ENCODE measurements at regions not wholly inside any gene's neighbourhood (a gene's known extent, or its start where the extent isn't known, plus 50 kb on each side); places are given as distances from the start of the nearest gene placed in this dataset.
A peak's percentile ranks its signal among the peaks of the same experiment; 100 is the strongest.

DNA sequence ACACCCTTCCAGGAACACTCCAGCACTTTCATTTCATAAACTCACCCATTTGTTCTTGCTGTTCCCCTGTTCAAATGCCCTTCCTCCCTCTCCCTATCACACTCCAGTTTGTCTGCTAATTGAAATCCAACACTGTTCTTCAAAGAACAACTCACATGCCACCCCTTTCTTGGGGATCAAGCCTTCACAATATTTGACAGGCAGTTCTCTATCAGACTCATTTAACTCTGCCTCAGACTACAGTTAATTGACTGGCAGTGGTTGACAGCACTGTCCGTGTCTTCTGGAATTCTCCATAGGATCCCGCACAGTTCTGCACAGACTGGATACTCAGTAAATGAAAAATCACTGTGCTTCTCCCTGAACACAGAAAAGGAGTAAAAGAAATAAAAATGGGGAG is 87.8 kb downstream of the PMP22 start:
- Histone ChIP-seq H3K27me3 (replicated peaks; ENCODE audit: control insufficient read depth, insufficient read depth, low read length) (no peaks in the 10 kb centered on the region), H3K9me3 (no peaks in the 10 kb centered on the region), H3K4me3 (ENCODE audit: low read depth, low read length) (no peak overlapping the region), H3K36me3 (ENCODE audit: control insufficient read depth, insufficient read depth, low read length) (no peaks in the 10 kb centered on the region), H3K4me1 (no peaks in the 10 kb centered on the region)
- Mint-ChIP-seq H3K27me3 (ENCODE audit: insufficient read depth, unreplicated experiment) (peaks cover 3% of the 10 kb centered on the region), H3K36me3 (ENCODE audit: insufficient read depth, unreplicated experiment) (no peaks in the 10 kb centered on the region), H3K27ac (ENCODE audit: unreplicated experiment) (no peak overlapping the region), H3K9me3 (ENCODE audit: unreplicated experiment) (no peaks in the 10 kb centered on the region), H3K4me3 (ENCODE audit: unreplicated experiment) (no peak overlapping the region), H3K4me1 (ENCODE audit: low read depth, unreplicated experiment) (no peaks in the 10 kb centered on the region)
- CTCF ChIA-PET = interaction anchor here (0.6 kb wide), 1 partner anchor 568 kb away, joined by 3 read pairs; no protein-coding TSS in a partner anchor
- DNase-seq = no peak
- POLR2A ChIA-PET = no interaction called here
- intact Hi-C loops (cut with micrococcal nuclease; ENCODE audit: unreplicated experiment) = no loop called here
- TF ChIP-seq, protein P1, sequence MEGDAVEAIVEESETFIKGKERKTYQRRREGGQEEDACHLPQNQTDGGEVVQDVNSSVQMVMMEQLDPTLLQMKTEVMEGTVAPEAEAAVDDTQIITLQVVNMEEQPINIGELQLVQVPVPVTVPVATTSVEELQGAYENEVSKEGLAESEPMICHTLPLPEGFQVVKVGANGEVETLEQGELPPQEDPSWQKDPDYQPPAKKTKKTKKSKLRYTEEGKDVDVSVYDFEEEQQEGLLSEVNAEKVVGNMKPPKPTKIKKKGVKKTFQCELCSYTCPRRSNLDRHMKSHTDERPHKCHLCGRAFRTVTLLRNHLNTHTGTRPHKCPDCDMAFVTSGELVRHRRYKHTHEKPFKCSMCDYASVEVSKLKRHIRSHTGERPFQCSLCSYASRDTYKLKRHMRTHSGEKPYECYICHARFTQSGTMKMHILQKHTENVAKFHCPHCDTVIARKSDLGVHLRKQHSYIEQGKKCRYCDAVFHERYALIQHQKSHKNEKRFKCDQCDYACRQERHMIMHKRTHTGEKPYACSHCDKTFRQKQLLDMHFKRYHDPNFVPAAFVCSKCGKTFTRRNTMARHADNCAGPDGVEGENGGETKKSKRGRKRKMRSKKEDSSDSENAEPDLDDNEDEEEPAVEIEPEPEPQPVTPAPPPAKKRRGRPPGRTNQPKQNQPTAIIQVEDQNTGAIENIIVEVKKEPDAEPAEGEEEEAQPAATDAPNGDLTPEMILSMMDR (IDR thresholded peaks at IDR 0.05; ENCODE audit: insufficient read depth in 1 of 2, low read depth in 1 of 2, low read length in 1 of 2, severe bottlenecking in 1 of 2, unreplicated experiment in 1 of 2) = no peak
- BruUV-seq (replicated peaks) = no TSS peak

DNA sequence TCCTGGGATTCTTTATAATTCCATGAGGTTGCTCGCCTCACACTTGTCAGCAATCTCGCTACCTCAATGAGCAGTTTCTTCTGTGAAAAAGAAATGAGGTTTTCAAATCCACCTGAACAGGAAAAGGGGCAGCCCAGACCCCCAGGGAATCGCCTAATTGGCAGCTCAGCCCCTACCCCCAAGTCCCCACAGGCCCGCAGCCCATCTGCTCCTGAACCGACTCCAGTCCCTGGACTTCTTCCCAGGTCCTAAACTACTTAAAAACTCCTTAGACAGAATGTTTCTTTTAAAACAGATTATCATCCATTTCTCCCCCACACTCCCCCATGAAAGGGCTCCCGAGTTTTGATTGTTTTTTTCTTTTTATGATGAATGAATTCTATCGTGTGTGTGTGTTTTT is 89.8 kb downstream of the PMP22 start:
- no peaks in the 10 kb centered on the region for H3K36me3 Mint-ChIP-seq (ENCODE audit: insufficient read depth, unreplicated experiment)
- H3K36me3 ChIP-seq (ENCODE audit: control insufficient read depth, insufficient read depth, low read length) = no peaks in the 10 kb centered on the region
- intact Hi-C loops (cut with micrococcal nuclease; ENCODE audit: unreplicated experiment) = no loop called here
- ChIA-PET CTCF (no interaction called here), POLR2A (no interaction called here)
- no peak overlapping the region for H3K4me3 ChIP-seq (ENCODE audit: low read depth, low read length)
- no peaks in the 10 kb centered on the region for H3K4me1 ChIP-seq
- H3K27me3 Mint-ChIP-seq (ENCODE audit: insufficient read depth, unreplicated experiment) = peaks cover 3% of the 10 kb centered on the region
- no TSS peak for BruUV-seq (replicated peaks)
- no peaks in the 10 kb centered on the region for H3K9me3 Mint-ChIP-seq (ENCODE audit: unreplicated experiment)
- no peak overlapping the region for H3K4me3 Mint-ChIP-seq (ENCODE audit: unreplicated experiment)
- DNase-seq = no peak
- no peak overlapping the region for H3K27ac Mint-ChIP-seq (ENCODE audit: unreplicated experiment)
- H3K27me3 ChIP-seq (replicated peaks; ENCODE audit: control insufficient read depth, insufficient read depth, low read length) = no peaks in the 10 kb centered on the region
- no peaks in the 10 kb centered on the region for H3K4me1 Mint-ChIP-seq (ENCODE audit: low read depth, unreplicated experiment)
- TF ChIP-seq, protein P1 (IDR thresholded peaks at IDR 0.05; ENCODE audit: insufficient read depth in 1 of 2, low read depth in 1 of 2, low read length in 1 of 2, severe bottlenecking in 1 of 2, unreplicated experiment in 1 of 2) = no peak
- H3K9me3 ChIP-seq = no peaks in the 10 kb centered on the region

DNA sequence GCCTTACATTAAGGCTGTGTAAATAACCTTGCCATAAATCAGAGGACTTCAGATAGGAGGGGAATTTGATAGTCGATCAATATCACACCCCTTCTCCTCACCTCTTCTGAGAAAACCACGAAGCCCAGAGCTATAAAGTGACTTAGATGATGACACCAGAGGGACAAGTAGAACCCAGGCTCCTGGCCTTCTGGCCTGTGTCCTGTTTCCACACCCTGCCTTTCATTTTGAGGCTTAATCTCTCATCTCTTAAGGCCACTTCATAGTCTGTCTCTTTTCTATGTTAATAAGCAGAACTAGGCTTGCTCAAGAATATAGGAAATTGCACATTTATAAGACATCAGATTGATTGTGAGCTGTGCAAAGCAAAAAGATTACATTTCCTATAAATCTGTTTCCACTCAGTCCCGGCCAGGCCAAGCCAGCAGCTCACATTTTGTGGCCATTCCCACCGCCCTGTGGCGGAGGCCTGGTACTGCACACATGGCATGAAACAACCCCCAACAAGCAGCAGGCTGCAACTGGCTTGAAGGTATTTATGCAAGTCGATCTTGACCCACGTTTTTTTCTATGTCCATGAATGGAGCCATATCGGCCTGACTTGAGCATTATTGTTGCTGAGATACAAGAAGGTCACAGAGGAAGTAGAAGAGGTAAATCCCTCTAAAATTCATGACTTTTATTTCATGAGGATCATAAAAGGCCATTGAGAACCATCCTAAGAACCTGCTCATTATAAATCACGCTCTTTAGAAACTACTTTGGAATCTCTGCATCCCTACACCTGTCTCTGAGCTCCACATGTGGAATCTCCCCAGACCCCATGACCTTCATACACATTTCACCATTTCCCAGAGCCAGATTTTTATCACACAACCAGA is 93.7 kb downstream of the PMP22 start:
- Mint-ChIP-seq H3K9me3 (ENCODE audit: unreplicated experiment) (no peaks in the 10 kb centered on the region), H3K27ac (ENCODE audit: unreplicated experiment) (no peak overlapping the region), H3K27me3 (ENCODE audit: insufficient read depth, unreplicated experiment) (peaks cover 2% of the 10 kb centered on the region), H3K4me1 (ENCODE audit: low read depth, unreplicated experiment) (no peaks in the 10 kb centered on the region), H3K4me3 (ENCODE audit: unreplicated experiment) (no peak overlapping the region), H3K36me3 (ENCODE audit: insufficient read depth, unreplicated experiment) (no peaks in the 10 kb centered on the region)
- no TSS peak for BruUV-seq (replicated peaks)
- Histone ChIP-seq H3K9me3 (no peaks in the 10 kb centered on the region), H3K4me1 (no peaks in the 10 kb centered on the region), H3K4me3 (ENCODE audit: low read depth, low read length) (no peak overlapping the region), H3K36me3 (ENCODE audit: control insufficient read depth, insufficient read depth, low read length) (no peaks in the 10 kb centered on the region), H3K27me3 (replicated peaks; ENCODE audit: control insufficient read depth, insufficient read depth, low read length) (no peaks in the 10 kb centered on the region)
- TF ChIP-seq, protein P1 (IDR thresholded peaks at IDR 0.05; ENCODE audit: insufficient read depth in 1 of 2, low read depth in 1 of 2, low read length in 1 of 2, severe bottlenecking in 1 of 2, unreplicated experiment in 1 of 2) = peak; percentile 47 to 63
- DNase-seq = peak; percentile 47 to 50
- ChIA-PET CTCF (interaction anchor here (0.9 kb wide), 1 partner anchor 15 kb away, joined by 3 read pairs; no protein-coding TSS in a partner anchor), POLR2A (no interaction called here)
- intact Hi-C loops (cut with micrococcal nuclease; ENCODE audit: unreplicated experiment) = no loop called here

Data from Caco-2 (cell line).